Kidney (tissue), 13 donors: ENCODE measurements at regions not wholly inside any gene's neighbourhood (a gene's known extent, or its start where the extent isn't known, plus 50 kb on each side); places are given as distances from the start of the nearest gene placed in this dataset.
"Not testable (repeated sequence)": the region's sequence is repeated elsewhere in the genome, so short reads cannot be mapped to it uniquely, and the experiment has no call there.

ENCODE experiments used
- DNase-seq, 5 donors: peaks; one replicate each; pipeline ENCODE4 v3.0.0-alpha.2; 2013 to 2020
- FAIRE-seq: peaks from 2 replicates; lab custom pipeline; 2012; peaks lifted over from hg19 to GRCh38; lab: Jason Lieb, UNC
- H3K27ac ChIP-seq, 2 donors: one replicate each; pipeline ENCODE4 v1.7.0; 2013; ENCODE audit warnings: low read depth in 2 of 2, low read length in 2 of 2, inconsistent platforms in 1 of 2
- H3K27me3 ChIP-seq: one replicate; pipeline ENCODE4 v1.7.1; 2013; ENCODE audit warnings: low read length, inconsistent platforms; ENCODE audit not compliant: control insufficient read depth, insufficient read depth
- H3K36me3 ChIP-seq, 3 donors: one replicate each; pipeline versions ENCODE4 v1.7.0 to v1.7.1; 2013; ENCODE audit warnings: low read length in 3 of 3, control low read depth in 1 of 3, inconsistent platforms in 1 of 3; ENCODE audit not compliant: insufficient read depth in 3 of 3, control insufficient read depth in 2 of 3
- H3K4me1 ChIP-seq, 3 donors: one replicate each; pipeline versions ENCODE4 v1.7.0 to v1.7.1; 2013; ENCODE audit warnings: low read length in 3 of 3, inconsistent platforms in 1 of 3, low read depth in 1 of 3; ENCODE audit not compliant: control insufficient read depth in 2 of 3, insufficient read depth in 2 of 3
- H3K4me3 ChIP-seq, 3 donors: one replicate each; pipeline versions ENCODE4 v1.7.0 to v1.8.1; 2013; ENCODE audit warnings: low read length in 3 of 3, control low read depth in 1 of 3, inconsistent platforms in 1 of 3
- H3K9ac ChIP-seq, 3 donors: one replicate each; pipeline versions ENCODE4 v1.7.0 to v1.7.1; 2013; ENCODE audit warnings: low read length in 3 of 3, control low read depth in 1 of 3, inconsistent platforms in 1 of 3
- H3K9me3 ChIP-seq, 3 donors: one replicate each; pipeline versions ENCODE4 v1.7.0 to v1.7.1; 2013; ENCODE audit warnings: low read length in 3 of 3, control low read depth in 1 of 3, inconsistent platforms in 1 of 3; ENCODE audit not compliant: control insufficient read depth in 2 of 3, insufficient read depth in 1 of 3
- intact Hi-C: fragments of 100-400 bp; cut with DNase I; formaldehyde crosslinking; loops from one replicate; pipeline ENCODE4 v1.11.1; 2022
- TF ChIP-seq, protein P1 (sequence below): IDR thresholded peaks from 3 replicates; pipeline ENCODE4 v1.5.1; 2012; ENCODE audit warnings: mild to moderate bottlenecking, moderate library complexity, borderline replicate concordance; ENCODE audit not compliant: insufficient read depth; ENCODE audit errors: extremely low read depth
- donor health status: control.
- donor health status: control.
- donor health status: control.
- donor health status: control.
- donor health status: control.
- donor health status: DM: yes; HTN: yes; CAD: no.
- donor health status: Normal renal cell carcinoma (clear cell type).

DNA sequence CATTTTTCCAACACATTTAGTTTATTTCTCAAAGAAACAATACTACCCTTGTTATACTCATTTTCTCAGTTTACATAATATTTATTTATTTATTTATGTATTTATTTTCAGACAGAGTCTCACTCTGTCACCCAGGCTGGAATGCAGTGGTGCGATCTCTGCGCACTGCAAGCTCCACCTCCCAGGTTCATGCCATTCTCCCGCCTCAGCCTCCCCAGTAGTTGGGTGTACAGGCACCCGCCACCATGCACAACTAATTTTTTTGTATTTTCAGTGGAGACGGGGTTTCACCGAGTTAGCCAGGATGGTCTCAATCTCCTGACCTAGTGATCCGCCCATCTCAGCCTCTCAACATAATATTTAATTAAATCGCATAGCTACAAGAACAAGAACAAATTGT, 2183.8 kb upstream of the DEFB115 start:
- H3K27me3 ChIP-seq, H3K9ac ChIP-seq, H3K27ac ChIP-seq, H3K36me3 ChIP-seq, H3K4me3 ChIP-seq, H3K9me3 ChIP-seq, intact Hi-C loops, FAIRE-seq, H3K4me1 ChIP-seq: not testable (repeated sequence)
- DNase-seq = peak in 1 of 5 donors; percentile 59

DNA sequence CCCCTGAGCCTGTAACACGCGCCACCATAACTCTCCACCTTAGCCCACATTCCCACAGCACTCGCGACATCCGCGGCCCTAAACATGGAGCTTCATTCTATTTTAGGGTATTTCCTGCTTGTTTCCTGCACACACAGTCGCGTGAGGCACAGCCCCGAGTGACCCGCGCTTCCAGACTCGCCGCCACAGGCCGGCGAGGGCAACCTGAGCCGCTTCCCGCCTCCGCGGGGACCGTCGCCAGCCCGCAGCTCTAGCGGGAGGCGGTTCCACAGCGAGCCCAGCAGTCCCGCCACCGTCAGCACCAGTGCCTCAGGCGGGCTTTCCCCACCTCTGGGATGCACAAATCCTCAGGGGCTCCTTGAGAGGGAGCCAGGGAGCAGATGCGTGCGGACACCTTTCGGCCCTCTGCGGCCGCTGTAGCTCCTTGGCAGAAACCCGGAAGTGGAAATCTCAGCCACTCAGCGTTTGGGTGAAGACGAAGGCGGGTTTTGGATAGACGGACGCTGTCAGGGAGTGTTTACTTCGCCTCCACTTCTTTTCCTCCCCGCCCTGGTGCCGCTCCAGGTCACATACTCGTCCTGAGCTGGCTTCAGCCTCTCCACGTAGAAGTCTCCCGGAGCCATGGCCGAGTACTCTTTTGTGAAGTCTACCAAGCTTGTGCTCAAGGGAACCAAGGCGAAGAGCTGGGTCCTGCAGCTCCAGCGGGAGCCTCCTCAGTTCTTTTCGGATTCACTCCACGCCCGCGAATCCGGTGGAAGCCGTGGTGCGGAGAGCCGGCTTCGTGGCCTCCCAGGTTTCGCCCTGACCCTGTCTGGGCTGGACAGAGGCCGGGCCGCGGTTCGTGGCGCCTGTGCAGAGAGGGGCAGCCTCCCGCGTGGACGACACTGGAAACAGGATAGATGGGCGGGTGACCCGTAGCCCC, 2177.4 kb upstream of the DEFB115 start:
- FAIRE-seq = no peak
- Histone ChIP-seq H3K27ac (no peak overlapping the region), H3K4me1 (no peaks in the 10 kb centered on the region), H3K27me3 (no peaks in the 10 kb centered on the region), H3K9ac (no peak overlapping the region), H3K36me3 (no peaks in the 10 kb centered on the region), H3K4me3 (peak overlapping the region in 1 of 3 donors; percentile 62), H3K9me3 (peaks cover 2 to 8% (median 4%) of the 10 kb centered on the region in 3 donors)
- intact Hi-C loops = no loop called here
- peak in 2 of 5 donors; percentile 72 to 76 for DNase-seq
- TF ChIP-seq, protein P1, sequence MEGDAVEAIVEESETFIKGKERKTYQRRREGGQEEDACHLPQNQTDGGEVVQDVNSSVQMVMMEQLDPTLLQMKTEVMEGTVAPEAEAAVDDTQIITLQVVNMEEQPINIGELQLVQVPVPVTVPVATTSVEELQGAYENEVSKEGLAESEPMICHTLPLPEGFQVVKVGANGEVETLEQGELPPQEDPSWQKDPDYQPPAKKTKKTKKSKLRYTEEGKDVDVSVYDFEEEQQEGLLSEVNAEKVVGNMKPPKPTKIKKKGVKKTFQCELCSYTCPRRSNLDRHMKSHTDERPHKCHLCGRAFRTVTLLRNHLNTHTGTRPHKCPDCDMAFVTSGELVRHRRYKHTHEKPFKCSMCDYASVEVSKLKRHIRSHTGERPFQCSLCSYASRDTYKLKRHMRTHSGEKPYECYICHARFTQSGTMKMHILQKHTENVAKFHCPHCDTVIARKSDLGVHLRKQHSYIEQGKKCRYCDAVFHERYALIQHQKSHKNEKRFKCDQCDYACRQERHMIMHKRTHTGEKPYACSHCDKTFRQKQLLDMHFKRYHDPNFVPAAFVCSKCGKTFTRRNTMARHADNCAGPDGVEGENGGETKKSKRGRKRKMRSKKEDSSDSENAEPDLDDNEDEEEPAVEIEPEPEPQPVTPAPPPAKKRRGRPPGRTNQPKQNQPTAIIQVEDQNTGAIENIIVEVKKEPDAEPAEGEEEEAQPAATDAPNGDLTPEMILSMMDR = no peak

DNA sequence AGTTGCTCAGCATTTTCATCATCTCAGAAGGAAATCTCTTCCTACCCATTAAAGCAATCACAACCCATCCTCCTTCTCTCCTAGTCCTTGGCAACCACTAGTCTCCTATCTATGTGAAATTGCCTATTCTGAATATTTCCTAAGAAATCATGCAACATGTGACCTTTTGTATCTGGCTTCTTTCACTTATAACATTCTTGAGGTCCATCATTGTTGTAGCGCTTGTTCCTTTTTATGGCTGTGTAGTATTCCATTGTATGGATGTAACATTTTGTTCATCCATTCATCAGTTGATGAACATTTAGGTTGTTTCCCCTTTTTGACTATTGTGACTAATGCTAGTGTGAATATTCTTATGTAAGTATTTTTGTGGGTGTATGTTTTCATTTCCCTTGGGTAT, 2175.8 kb upstream of the DEFB115 start:
- DNase-seq, H3K4me1 ChIP-seq, H3K27me3 ChIP-seq, H3K4me3 ChIP-seq, intact Hi-C loops, H3K9me3 ChIP-seq, FAIRE-seq, H3K36me3 ChIP-seq, H3K27ac ChIP-seq, H3K9ac ChIP-seq: not testable (repeated sequence)

DNA sequence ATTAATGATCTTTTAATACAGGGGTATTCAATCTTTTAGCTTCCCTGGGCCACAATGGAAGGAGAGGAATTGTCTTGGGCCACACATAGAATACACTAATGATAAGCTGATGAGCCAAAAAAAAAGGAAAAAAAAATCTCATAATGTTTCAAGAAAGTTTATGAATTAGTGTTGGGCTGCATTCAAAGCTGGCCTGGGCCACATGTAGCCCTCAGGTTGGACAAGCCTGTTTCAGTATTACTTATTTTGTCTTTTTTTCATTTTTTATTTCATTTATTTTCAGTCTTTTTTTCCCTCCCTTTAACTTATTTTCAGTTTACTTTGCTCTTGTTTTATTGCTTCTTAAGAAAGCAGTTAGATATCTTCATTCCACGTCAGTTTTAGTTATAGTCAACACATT, 2171.8 kb upstream of the DEFB115 start:
- H3K27me3 ChIP-seq = no peaks in the 10 kb centered on the region
- H3K9me3 ChIP-seq = peaks cover 0 to 5% (median 4%) of the 10 kb centered on the region in 3 donors
- H3K9ac ChIP-seq = no peak overlapping the region
- H3K4me3 ChIP-seq = no peak overlapping the region
- no peaks in the 10 kb centered on the region for H3K4me1 ChIP-seq
- FAIRE-seq (no peak), DNase-seq (no peak)
- intact Hi-C loops = no loop called here
- TF ChIP-seq, protein P1 = no peak
- no peaks in the 10 kb centered on the region for H3K36me3 ChIP-seq
- H3K27ac ChIP-seq = no peak overlapping the region

DNA sequence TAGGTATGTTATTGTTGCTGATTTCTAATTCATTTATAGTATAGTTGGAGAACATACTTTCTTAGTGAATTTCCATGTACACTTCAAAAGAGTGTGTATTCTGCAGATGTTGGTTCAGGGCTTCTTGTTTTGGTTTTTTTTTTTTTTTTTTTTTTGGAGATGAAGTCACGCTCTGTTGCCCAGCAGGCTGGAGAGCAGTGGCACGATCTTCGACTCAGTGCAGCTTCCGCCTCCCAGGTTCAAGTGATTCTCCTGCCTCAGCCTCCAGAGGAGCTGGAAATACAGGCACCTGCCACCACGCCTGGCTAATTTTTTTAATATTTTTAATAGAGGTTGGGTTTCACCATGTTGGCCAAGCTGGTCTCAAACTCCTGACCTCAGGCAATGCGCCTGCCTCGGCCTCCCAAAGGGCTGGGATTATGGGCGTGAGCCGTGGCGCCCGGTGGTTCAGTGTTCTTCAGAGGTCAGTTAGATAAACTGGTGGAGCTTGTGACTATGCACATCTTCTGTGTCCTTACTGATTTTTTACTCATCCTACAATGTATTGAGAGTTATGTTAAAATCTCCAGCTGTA, 2171.2 kb upstream of the DEFB115 start:
- intact Hi-C loops, H3K4me1 ChIP-seq, H3K9me3 ChIP-seq, H3K27ac ChIP-seq, H3K27me3 ChIP-seq, H3K9ac ChIP-seq, FAIRE-seq, H3K4me3 ChIP-seq, H3K36me3 ChIP-seq: not testable (repeated sequence)
- peak in 1 of 5 donors; percentile 31 for DNase-seq
